ENCODE measurements at regions not wholly inside any gene's neighbourhood (a gene's known extent, or its start where the extent isn't known, plus 50 kb on each side); places are given as distances from the start of the nearest gene placed in this dataset.

DNA sequence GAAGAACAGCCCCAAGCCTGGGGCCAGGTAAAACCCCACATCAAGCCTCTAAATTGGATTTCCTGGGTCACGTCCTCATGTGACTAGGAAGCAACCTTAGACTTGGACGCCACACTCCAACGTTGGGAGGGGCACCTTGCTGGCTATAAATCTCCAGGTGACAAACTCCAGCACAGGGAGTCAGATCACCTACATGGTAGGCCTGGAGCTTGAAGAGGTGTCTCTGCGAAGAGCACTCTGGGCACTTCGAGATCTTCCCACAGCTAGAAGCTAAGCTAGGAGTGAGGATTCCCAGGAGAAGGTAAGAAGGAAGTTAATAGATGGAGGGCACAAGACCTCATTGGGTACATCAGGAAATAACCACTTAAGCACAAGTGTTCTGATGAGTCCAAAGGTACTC, 77.1 kb upstream of the GNAZ start:
- intact Hi-C loops (cut with DNase I): no loop called here
- no peak for DNase-seq (ENCODE audit: low spot score)

DNA sequence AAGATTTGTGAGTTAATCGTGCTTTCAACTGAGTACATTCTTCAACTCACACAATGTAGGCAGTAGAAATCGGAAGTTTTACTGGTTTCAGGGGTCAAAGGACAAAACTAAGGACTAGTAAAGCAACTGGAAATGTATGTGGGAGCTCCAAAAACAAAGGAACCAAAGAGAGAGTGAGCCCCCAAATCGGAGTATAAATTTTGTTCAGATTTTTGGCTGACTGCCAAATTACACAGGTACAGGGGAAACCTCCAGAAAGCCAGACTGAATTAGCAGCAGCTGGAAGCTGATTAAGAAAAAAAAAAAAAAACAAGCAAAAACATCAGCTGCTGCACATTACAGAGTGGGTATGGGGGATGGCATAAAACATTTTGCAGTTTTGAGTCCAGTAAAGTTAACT, 75.2 kb upstream of the GNAZ start:
- intact Hi-C loops (cut with DNase I): no loop called here
- no peak for DNase-seq (ENCODE audit: low spot score)

DNA sequence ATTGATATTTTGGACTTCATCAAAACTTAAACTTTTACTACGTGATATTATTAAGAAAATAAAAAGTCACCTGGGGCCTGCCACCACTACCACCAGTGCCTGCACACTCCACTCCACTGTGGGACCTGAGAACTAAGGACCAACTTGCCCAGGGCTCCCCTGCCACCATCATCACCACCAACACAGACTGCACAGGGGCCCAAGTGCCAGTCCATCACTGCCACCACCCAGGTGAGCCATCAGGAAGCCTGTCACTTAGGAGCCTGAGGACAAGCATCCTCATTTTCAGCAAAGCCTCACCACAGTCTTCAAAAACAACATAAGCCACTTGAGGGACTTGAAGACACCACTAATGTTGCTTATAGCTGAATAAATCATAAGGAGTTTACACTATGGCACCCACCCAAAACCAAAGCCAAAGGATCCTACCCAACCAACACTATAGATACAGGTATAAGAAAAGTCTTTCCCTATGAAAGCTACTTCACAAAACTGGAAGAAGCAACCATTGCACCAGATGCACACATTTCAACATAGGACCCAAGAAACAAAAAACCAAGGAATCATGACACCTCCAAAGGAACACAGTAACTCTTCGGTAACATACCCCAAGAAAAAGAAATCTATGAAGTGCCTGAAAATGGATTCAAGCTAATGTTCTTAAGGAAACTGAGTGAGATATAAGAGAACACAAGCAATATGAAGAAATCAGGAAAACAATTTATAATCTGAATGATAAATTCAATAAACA, 73.6 kb upstream of the GNAZ start:
- DNase-seq (ENCODE audit: low spot score): no peak
- intact Hi-C loops (cut with DNase I): no loop called here

- DNase-seq (ENCODE audit: low spot score): no peak
- intact Hi-C loops (cut with DNase I): no loop called here
These were observed 72.9 kb upstream of the GNAZ start for GRCh38 chr22:22997262-22997898.

- intact Hi-C loops (cut with DNase I): no loop called here
- no peak for DNase-seq (ENCODE audit: low spot score)
These were observed 72.3 kb upstream of the GNAZ start for GRCh38 chr22:22997988-22998387.

DNA sequence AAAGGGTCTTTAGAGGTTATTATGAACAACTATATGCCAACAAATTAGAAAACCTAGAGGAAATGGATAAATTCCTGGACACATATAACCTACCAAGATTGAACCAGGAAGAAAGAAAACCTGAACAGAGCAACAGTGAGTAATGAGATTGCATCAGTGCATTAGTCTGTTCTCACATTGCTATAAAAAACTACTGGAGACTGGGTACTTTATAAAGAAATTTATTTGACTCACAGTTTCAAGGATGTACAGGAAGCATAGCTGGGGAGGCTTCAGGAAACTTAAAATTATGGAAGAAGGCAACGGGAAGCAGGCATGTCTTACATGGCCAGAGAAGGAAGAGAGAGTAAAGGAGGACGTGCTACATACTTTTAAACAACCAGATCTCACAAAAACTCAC, 70.8 kb upstream of the GNAZ start:
- DNase-seq (ENCODE audit: low spot score): no peak

DNA sequence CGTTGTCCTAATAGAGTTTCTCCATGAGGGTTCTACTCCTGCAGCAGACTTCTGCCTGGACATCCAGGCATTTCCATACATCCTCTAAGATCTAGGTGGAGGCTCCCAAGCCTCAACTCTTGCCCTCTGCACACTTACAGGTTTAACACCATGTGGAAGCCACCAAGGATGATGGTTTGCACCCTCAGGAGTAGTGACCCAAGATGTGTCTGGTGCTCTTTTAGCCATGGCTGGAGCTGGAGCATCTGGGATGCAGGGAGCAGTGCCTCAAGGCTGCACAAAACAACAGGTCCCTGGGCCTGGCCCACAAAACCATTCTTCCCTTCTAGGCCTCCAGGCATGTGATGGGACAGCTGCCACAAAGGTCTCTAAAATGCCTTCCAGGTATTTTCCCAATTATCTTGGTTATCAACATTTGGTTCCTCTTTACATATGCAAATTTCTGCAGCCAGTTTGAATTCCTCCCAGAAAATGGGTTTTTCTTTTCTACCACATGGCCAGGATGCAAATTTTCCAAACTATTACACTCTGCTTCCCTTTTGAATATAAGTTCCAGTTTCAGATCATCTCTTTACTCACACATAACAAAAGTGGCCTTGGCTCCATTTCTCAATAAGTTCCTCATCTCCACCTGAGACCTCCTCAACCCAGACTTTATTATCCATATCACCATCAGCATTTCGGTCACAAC, 69.5 kb upstream of the GNAZ start:
- no peak for DNase-seq (ENCODE audit: low spot score)
- intact Hi-C loops (cut with DNase I): no loop called here

More for the DNA sequence above, 70.8 kb upstream of the GNAZ start:
- intact Hi-C loops (cut with DNase I): no loop called here

DNA sequence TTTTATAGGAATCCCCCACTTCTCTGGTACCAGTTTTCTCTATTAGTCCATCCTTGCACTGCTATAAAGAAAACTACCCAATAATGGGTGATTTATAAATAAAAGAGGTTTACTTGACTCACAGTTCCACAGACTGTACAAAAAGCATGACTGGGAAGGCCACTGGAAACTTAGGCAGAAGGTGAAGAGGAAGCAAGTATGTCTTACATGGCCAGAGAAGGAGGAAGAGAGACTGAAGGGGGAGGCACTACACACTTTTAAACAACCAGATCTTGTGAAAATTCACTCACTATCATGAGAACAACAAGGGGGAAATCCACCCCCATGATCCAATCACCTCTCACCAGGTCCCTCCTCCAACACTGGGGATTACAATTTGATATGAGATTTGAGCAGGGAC, 68.9 kb upstream of the GNAZ start:
- intact Hi-C loops (cut with DNase I): no loop called here
- DNase-seq (ENCODE audit: low spot score): no peak

- DNase-seq (ENCODE audit: low spot score): no peak
- intact Hi-C loops (cut with DNase I): no loop called here
These were observed 67.6 kb upstream of the GNAZ start for GRCh38 chr22:23002612-23003180.

GRCh38 chr22:23007823-23008222, 62.5 kb upstream of the GNAZ start:
- intact Hi-C loops (cut with DNase I): no loop called here
- DNase-seq (ENCODE audit: low spot score): no peak

DNA sequence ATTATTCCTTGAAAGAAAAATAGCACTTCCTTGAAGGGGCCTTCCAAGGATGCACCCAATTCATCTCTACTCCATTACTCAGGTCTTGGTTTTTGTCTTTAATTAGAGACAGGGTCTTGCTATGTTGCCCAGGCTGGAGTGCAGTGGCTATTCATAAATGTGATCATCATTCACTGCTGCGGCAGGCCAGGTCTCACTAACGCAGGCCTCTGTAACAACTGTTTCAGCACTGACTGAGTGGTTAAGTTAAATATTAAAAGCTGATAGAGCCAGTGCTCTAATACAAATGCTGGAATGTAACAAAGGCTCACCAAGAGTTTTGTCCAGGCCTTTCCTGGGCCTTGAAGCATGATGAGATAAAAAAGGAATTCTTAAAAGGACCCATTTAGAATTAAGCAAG, 61.4 kb upstream of the GNAZ start:
- no peak for DNase-seq (ENCODE audit: low spot score)
- intact Hi-C loops (cut with DNase I): no loop called here

All from posterior vena cava (tissue), 2 donors.